NCI-H1092 treated with DMSO at 0.1 percent for 48 hours (cell line): ENCODE measurements at regions not wholly inside any gene's neighbourhood (a gene's known extent, or its start where the extent isn't known, plus 50 kb on each side); places are given as distances from the start of the nearest gene placed in this dataset.

Experiments
- DNase-seq: peaks from one replicate; lab custom pipeline; 2025; lab: John Stamatoyannopoulos, UW

- DNase-seq: no peak
These were observed 419.3 kb upstream of the ADAMTS16 start for GRCh38 chr5:4720831-4721230.

- no peak for DNase-seq
These were observed 417.2 kb upstream of the ADAMTS16 start for GRCh38 chr5:4722886-4723285.

- no peak for DNase-seq
These were observed 414.5 kb upstream of the ADAMTS16 start for GRCh38 chr5:4725594-4725993.

GRCh38 chr5:4730279-4730678 is 409.9 kb upstream of the ADAMTS16 start:
- no peak for DNase-seq

- no peak for DNase-seq
These were observed 405.8 kb upstream of the ADAMTS16 start for GRCh38 chr5:4734348-4734747.

- DNase-seq: no peak
These were observed 404.9 kb upstream of the ADAMTS16 start for GRCh38 chr5:4735261-4735660.

GRCh38 chr5:4737868-4738267 is 402.3 kb upstream of the ADAMTS16 start:
- no peak for DNase-seq

GRCh38 chr5:4738298-4738697 is 401.8 kb upstream of the ADAMTS16 start:
- DNase-seq: no peak

- DNase-seq: no peak
These were observed 400.0 kb upstream of the ADAMTS16 start for GRCh38 chr5:4740156-4740555.

GRCh38 chr5:4758550-4758949 is 381.6 kb upstream of the ADAMTS16 start:
- no peak for DNase-seq

- DNase-seq: no peak
These were observed 381.1 kb upstream of the ADAMTS16 start for GRCh38 chr5:4758996-4759395.

- DNase-seq: no peak
These were observed 377.8 kb upstream of the ADAMTS16 start for GRCh38 chr5:4762316-4762715.

- DNase-seq: no peak
These were observed 374.7 kb upstream of the ADAMTS16 start for GRCh38 chr5:4765411-4765810.

- DNase-seq: no peak
These were observed 374.0 kb upstream of the ADAMTS16 start for GRCh38 chr5:4766101-4766500.

GRCh38 chr5:4772591-4772990 is 367.5 kb upstream of the ADAMTS16 start:
- no peak for DNase-seq

GRCh38 chr5:4773827-4774317 is 366.3 kb upstream of the ADAMTS16 start:
- DNase-seq: no peak

GRCh38 chr5:4777435-4777834 is 362.7 kb upstream of the ADAMTS16 start:
- no peak for DNase-seq

- no peak for DNase-seq
These were observed 359.5 kb upstream of the ADAMTS16 start for GRCh38 chr5:4780633-4781032.

GRCh38 chr5:4781299-4781698 is 358.8 kb upstream of the ADAMTS16 start:
- no peak for DNase-seq

GRCh38 chr5:4785971-4786370 is 354.2 kb upstream of the ADAMTS16 start:
- DNase-seq: no peak

GRCh38 chr5:4797445-4797844 is 342.7 kb upstream of the ADAMTS16 start:
- DNase-seq: no peak

- DNase-seq: no peak
These were observed 338.1 kb upstream of the ADAMTS16 start for GRCh38 chr5:4802044-4802443.

- no peak for DNase-seq
These were observed 335.3 kb upstream of the ADAMTS16 start for GRCh38 chr5:4804691-4805360.

GRCh38 chr5:4815002-4815401 is 325.1 kb upstream of the ADAMTS16 start:
- DNase-seq: no peak
